ENCODE measurements at regions not wholly inside any gene's neighbourhood (a gene's known extent, or its start where the extent isn't known, plus 50 kb on each side); places are given as distances from the start of the nearest gene placed in this dataset.
"Not testable (repeated sequence)": the region's sequence is repeated elsewhere in the genome, so short reads cannot be mapped to it uniquely, and the experiment has no call there.

GRCh38 chr9:38967866-38968265, 247.9 kb upstream of the FAM240B start:
- not testable (repeated sequence) for TF ChIP-seq POLR2A (IDR thresholded peaks at IDR 0.05; ENCODE audit: low read depth, low read length); POLR2AphosphoS5 (IDR thresholded peaks at IDR 0.05; ENCODE audit: insufficient read depth, low read depth, low read length); FOS (IDR thresholded peaks at IDR 0.05; ENCODE audit: borderline replicate concordance, insufficient read depth, low read length); MYC (IDR thresholded peaks at IDR 0.05; ENCODE audit: low read depth, low read length); EZH2 (IDR thresholded peaks at IDR 0.05; ENCODE audit: borderline replicate concordance, low read depth, low read length, severe bottlenecking); MAX (IDR thresholded peaks at IDR 0.05; ENCODE audit: insufficient read depth, insufficient read length); JUN (IDR thresholded peaks at IDR 0.05; ENCODE audit: borderline replicate concordance, insufficient read depth, insufficient read length, low read depth); GATA2 (IDR thresholded peaks at IDR 0.05; ENCODE audit: insufficient read depth, insufficient read length, low read depth, low read length)
- TF ChIP-seq, protein P1, sequence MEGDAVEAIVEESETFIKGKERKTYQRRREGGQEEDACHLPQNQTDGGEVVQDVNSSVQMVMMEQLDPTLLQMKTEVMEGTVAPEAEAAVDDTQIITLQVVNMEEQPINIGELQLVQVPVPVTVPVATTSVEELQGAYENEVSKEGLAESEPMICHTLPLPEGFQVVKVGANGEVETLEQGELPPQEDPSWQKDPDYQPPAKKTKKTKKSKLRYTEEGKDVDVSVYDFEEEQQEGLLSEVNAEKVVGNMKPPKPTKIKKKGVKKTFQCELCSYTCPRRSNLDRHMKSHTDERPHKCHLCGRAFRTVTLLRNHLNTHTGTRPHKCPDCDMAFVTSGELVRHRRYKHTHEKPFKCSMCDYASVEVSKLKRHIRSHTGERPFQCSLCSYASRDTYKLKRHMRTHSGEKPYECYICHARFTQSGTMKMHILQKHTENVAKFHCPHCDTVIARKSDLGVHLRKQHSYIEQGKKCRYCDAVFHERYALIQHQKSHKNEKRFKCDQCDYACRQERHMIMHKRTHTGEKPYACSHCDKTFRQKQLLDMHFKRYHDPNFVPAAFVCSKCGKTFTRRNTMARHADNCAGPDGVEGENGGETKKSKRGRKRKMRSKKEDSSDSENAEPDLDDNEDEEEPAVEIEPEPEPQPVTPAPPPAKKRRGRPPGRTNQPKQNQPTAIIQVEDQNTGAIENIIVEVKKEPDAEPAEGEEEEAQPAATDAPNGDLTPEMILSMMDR (IDR thresholded peaks at IDR 0.05; ENCODE audit: extremely low read depth in 1 of 2, insufficient read depth in 1 of 2, low read depth in 1 of 2, low read length in 2 of 2), result not testable (repeated sequence)
